ENCODE measurements at regions not wholly inside any gene's neighbourhood (a gene's known extent, or its start where the extent isn't known, plus 50 kb on each side); places are given as distances from the start of the nearest gene placed in this dataset.

GRCh38 chr5:110289512-110289810 is 437.0 kb downstream of the TMEM232 start:
- intact Hi-C loops (cut with micrococcal nuclease) (no loop called here), dilution Hi-C loops (cut with MboI; ENCODE audit: extremely low pct_ligation_motif_present, low sequenced_read_pairs) (no loop called here)
- DNase-seq (ENCODE audit: low read depth, low spot score), result no peak
- TF ChIP-seq MYC (IDR thresholded peaks at IDR 0.05; ENCODE audit: low read depth, low read length), result no peak
- TF ChIP-seq JUN (IDR thresholded peaks at IDR 0.05; ENCODE audit: borderline replicate concordance, insufficient read depth, insufficient read length, low read depth), result no peak
- no peak for TF ChIP-seq POLR2AphosphoS5 (IDR thresholded peaks at IDR 0.05; ENCODE audit: insufficient read depth, low read depth, low read length)
- no peak for TF ChIP-seq MAX (IDR thresholded peaks at IDR 0.05; ENCODE audit: insufficient read depth, insufficient read length)
- no peak for TF ChIP-seq FOS (IDR thresholded peaks at IDR 0.05; ENCODE audit: borderline replicate concordance, insufficient read depth, low read length)
- TF ChIP-seq GATA2 (IDR thresholded peaks at IDR 0.05; ENCODE audit: insufficient read depth, insufficient read length, low read depth, low read length), result no peak
- no peak for TF ChIP-seq POLR2A (IDR thresholded peaks at IDR 0.05; ENCODE audit: low read depth, low read length)
- no peak for TF ChIP-seq CTCF (IDR thresholded peaks at IDR 0.05; ENCODE audit: extremely low read depth in 1 of 2, insufficient read depth in 1 of 2, low read depth in 1 of 2, low read length in 2 of 2)
- TF ChIP-seq EZH2 (IDR thresholded peaks at IDR 0.05; ENCODE audit: borderline replicate concordance, low read depth, low read length, severe bottlenecking), result no peak
- H3K36me3 ChIP-seq (ENCODE audit: control insufficient read depth in 2 of 2, extremely low read depth in 1 of 2, insufficient read depth in 2 of 2, low read length in 2 of 2), result no peaks in the 10 kb centered on the region
- ChIA-PET CTCF (no interaction called here), POLR2A (no interaction called here)
- H3K4me2 ChIP-seq (ENCODE audit: insufficient read depth, low read length), result no peak overlapping the region
- H3K4me1 ChIP-seq (ENCODE audit: control insufficient read depth, extremely low read depth, insufficient read depth, low read length), result no peaks in the 10 kb centered on the region
- no peak overlapping the region for H3K4me3 ChIP-seq (replicated peaks in 1 of 3; ENCODE audit: insufficient read depth in 1 of 3, low read depth in 1 of 3, low read length in 3 of 3)
- no peaks in the 10 kb centered on the region for H3K79me2 ChIP-seq (ENCODE audit: control insufficient read depth, insufficient read depth, low read length)
- H3K27ac ChIP-seq (ENCODE audit: insufficient read depth, low read depth, low read length), result no peak overlapping the region
- H4K20me1 ChIP-seq (replicated peaks; ENCODE audit: control insufficient read depth, extremely low read depth, insufficient read depth, low read length), result no peaks in the 10 kb centered on the region
- no peaks in the 10 kb centered on the region for H3K27me3 ChIP-seq (ENCODE audit: control insufficient read depth in 2 of 2, insufficient read depth in 2 of 2, low read length in 2 of 2)
- H2AFZ ChIP-seq (ENCODE audit: low read depth, low read length), result no peak overlapping the region
- BruUV-seq (replicated peaks), result no TSS peak
- no peak overlapping the region for H3K9ac ChIP-seq (replicated peaks; ENCODE audit: extremely low read depth, insufficient read depth, low read length)
- peaks cover 2% of the 10 kb centered on the region for H3K9me3 ChIP-seq (replicated peaks; ENCODE audit: control insufficient read depth, insufficient read depth, low read length)
- no peaks in the 10 kb centered on the region for H3K9me1 ChIP-seq (replicated peaks; ENCODE audit: control insufficient read depth, extremely low read depth, insufficient read depth, low read length)
- FAIRE-seq, result no peak

All from endothelial cell of umbilical vein (primary cell).